ENCODE measurements at regions not wholly inside any gene's neighbourhood (a gene's known extent, or its start where the extent isn't known, plus 50 kb on each side); places are given as distances from the start of the nearest gene placed in this dataset.

- TF ChIP-seq CTCF (IDR thresholded peaks at IDR 0.05) (no peak), POLR2A (IDR thresholded peaks at IDR 0.05) (no peak), EP300 (IDR thresholded peaks at IDR 0.05) (no peak)
Observed at GRCh38 chr5:125602184-125602583, 821.0 kb upstream of the GRAMD2B start.

Measured in tibial nerve (tissue), 4 donors.